OCI-LY1 (cell line): ENCODE measurements at regions not wholly inside any gene's neighbourhood (a gene's known extent, or its start where the extent isn't known, plus 50 kb on each side); places are given as distances from the start of the nearest gene placed in this dataset.

Source experiments
- H2AFZ ChIP-seq: fragments of 200-600 bp; sonication (generic), shearing (Covaris generic); 2 replicates; pipeline ENCODE4 v1.6.0; 2014; ENCODE audit warnings: antibody characterized with exemption, mild to moderate bottlenecking, low read length
- H3F3A ChIP-seq: fragments of 200-600 bp; sonication (generic), shearing (Covaris generic); 2 replicates; pipeline ENCODE4 v1.6.0; 2014; ENCODE audit warnings: mild to moderate bottlenecking, antibody characterized with exemption, low read length, moderate library complexity; ENCODE audit not compliant: insufficient read depth
- H3K27ac ChIP-seq: fragments of 200-600 bp; sonication (generic); 2 replicates; pipeline ENCODE4 v1.5.1; 2014; ENCODE audit warnings: low read length, mixed run types, mild to moderate bottlenecking, low read depth; ENCODE audit not compliant: poor library complexity, severe bottlenecking
- H3K27me3 ChIP-seq: fragments of 200-600 bp; sonication (generic); 2 replicates; pipeline ENCODE4 v1.6.0; 2014; ENCODE audit warnings: antibody characterized with exemption, mild to moderate bottlenecking, low read length, moderate library complexity; ENCODE audit not compliant: insufficient read depth
- H3K36me3 ChIP-seq: fragments of 200-600 bp; sonication (generic); 2 replicates; pipeline ENCODE4 v1.6.1; 2014; ENCODE audit warnings: mild to moderate bottlenecking, antibody characterized with exemption, low read length, moderate library complexity, mixed read lengths; ENCODE audit not compliant: insufficient read depth
- H3K4me1 ChIP-seq: fragments of 200-600 bp; sonication (generic); 2 replicates; pipeline ENCODE4 v1.5.1; 2014; ENCODE audit warnings: mild to moderate bottlenecking, low read length, moderate library complexity; ENCODE audit not compliant: insufficient read depth, severe bottlenecking
- H3K4me2 ChIP-seq: fragments of 200-600 bp; sonication (generic), shearing (Covaris generic); 2 replicates; pipeline ENCODE4 v1.6.1; 2014; ENCODE audit warnings: low read length
- H3K4me3 ChIP-seq: fragments of 200-600 bp; sonication (generic); 2 replicates; pipeline ENCODE4 v1.5.1; 2014; ENCODE audit warnings: low read length, low read depth, mild to moderate bottlenecking, mixed read lengths; ENCODE audit not compliant: poor library complexity, severe bottlenecking
- H3K79me2 ChIP-seq: fragments of 200-600 bp; shearing (Covaris generic); 2 replicates; pipeline ENCODE4 v1.6.1; 2016; ENCODE audit warnings: mixed run types, low read length, mixed read lengths; ENCODE audit not compliant: insufficient read depth
- H3K9ac ChIP-seq: fragments of 200-600 bp; sonication (generic), shearing (Covaris generic); 2 replicates; pipeline ENCODE4 v1.6.1; 2014; ENCODE audit warnings: mild to moderate bottlenecking, low read length, mixed read lengths
- H3K9me2 ChIP-seq: fragments of 200-600 bp; sonication (generic), shearing (Covaris generic); 2 replicates; pipeline ENCODE4 v1.6.1; 2014; ENCODE audit warnings: low read depth, mild to moderate bottlenecking, low read length, mixed read lengths
- H3K9me3 ChIP-seq: fragments of 200-600 bp; shearing (Covaris generic); 2 replicates; pipeline ENCODE4 v1.6.1; 2014; ENCODE audit warnings: low read length, mixed read lengths
- H4K20me1 ChIP-seq: fragments of 200-600 bp; sonication (generic), shearing (Covaris generic); 2 replicates; pipeline ENCODE4 v1.6.0; 2016; ENCODE audit warnings: mild to moderate bottlenecking, low read length; ENCODE audit not compliant: insufficient read depth
- CTCF ChIP-seq: fragments of 200-600 bp; sonication (generic), shearing (Covaris generic); IDR thresholded peaks from 2 replicates; pipeline ENCODE4 v1.5.1; 2017; ENCODE audit warnings: mild to moderate bottlenecking, antibody characterized with exemption, low read length, moderate library complexity, mixed read lengths
- EZH2 ChIP-seq: fragments of 200-600 bp; sonication (generic), shearing (Covaris generic); IDR thresholded peaks from 2 replicates; pipeline ENCODE4 v1.8.0; 2017; ENCODE audit warnings: borderline replicate concordance, mixed run types, mild to moderate bottlenecking, antibody characterized with exemption, low read length, moderate library complexity, mixed read lengths

GRCh38 chr4:138308356-138308755 is 66.2 kb upstream of the SLC7A11 start:
- Histone ChIP-seq H3K4me3 (peak overlapping the region; percentile 7), H3K36me3 (no peaks in the 10 kb centered on the region), H3K79me2 (no peaks in the 10 kb centered on the region), H3K9ac (no peak overlapping the region), H3F3A (no peaks in the 10 kb centered on the region), H3K27me3 (no peaks in the 10 kb centered on the region), H2AFZ (peak overlapping the region; percentile 60; the same call in 1 of the 2 replicates), H3K9me2 (no peaks in the 10 kb centered on the region), H4K20me1 (no peaks in the 10 kb centered on the region), H3K9me3 (no peaks in the 10 kb centered on the region), H3K4me2 (peak overlapping the region; percentile 14; the same call in 1 of the 2 replicates), H3K4me1 (peaks cover 19% of the 10 kb centered on the region), H3K27ac (no peak overlapping the region)
- no peak for TF ChIP-seq CTCF
- no peak for TF ChIP-seq EZH2

DNA sequence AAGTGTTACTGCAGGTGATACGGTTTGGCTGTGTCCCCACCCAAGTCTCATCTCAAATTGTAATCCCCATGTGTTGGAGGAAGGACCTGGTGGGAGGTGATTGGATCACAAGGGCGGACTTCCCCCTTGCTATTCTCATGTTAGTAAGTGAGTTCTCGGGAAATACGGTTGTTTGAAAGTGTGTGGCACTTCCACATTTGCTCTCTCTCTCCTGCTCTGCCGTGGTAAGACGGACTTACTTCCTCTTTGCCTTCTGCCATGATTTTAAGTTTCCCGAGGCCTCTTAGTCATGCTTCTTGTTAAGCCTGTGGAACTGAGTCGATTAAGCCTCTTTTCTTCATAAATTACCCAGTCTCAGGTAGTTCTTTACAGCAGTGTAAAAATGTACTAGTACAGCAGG is 65.2 kb upstream of the SLC7A11 start:
- Histone ChIP-seq H3K9me2 (no peaks in the 10 kb centered on the region), H3K9ac (no peak overlapping the region), H2AFZ (peak overlapping the region; percentile 72; the same call in 1 of the 2 replicates), H3F3A (no peaks in the 10 kb centered on the region), H3K79me2 (no peaks in the 10 kb centered on the region), H3K4me1 (peaks cover 19% of the 10 kb centered on the region), H3K27me3 (no peaks in the 10 kb centered on the region), H3K27ac (no peak overlapping the region), H3K4me3 (no peak overlapping the region), H3K36me3 (no peaks in the 10 kb centered on the region), H3K9me3 (no peaks in the 10 kb centered on the region), H4K20me1 (no peaks in the 10 kb centered on the region), H3K4me2 (peak overlapping the region; percentile 14; the same call in 1 of the 2 replicates)
- no peak for TF ChIP-seq CTCF
- no peak for TF ChIP-seq EZH2

DNA sequence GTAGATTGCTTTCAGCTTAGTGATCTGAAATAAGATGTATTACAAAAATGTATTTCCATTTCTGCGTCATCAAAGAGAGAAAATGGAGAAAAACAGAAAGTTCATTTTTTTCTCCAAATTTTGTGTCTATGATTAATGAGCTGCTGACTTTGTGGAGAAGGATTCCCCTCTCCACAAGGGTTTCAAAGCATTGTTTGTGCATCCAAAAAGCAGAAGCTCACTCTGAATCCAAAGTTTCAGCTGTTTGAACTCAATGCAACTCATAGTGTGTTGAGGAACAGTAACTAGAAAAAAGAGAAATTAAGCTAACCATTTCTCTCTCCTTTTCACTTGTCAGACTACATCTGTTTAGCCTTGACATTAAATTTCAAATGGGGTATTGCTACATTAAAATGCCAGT is 62.9 kb upstream of the SLC7A11 start:
- H3K4me3 ChIP-seq: no peak overlapping the region
- no peaks in the 10 kb centered on the region for H3K36me3 ChIP-seq
- no peak overlapping the region for H2AFZ ChIP-seq
- no peaks in the 10 kb centered on the region for H4K20me1 ChIP-seq
- H3K9me3 ChIP-seq: no peaks in the 10 kb centered on the region
- no peak overlapping the region for H3K9ac ChIP-seq
- no peaks in the 10 kb centered on the region for H3K9me2 ChIP-seq
- no peak overlapping the region for H3K4me2 ChIP-seq
- no peak overlapping the region for H3K27ac ChIP-seq
- H3K4me1 ChIP-seq: peaks cover 19% of the 10 kb centered on the region
- no peaks in the 10 kb centered on the region for H3K27me3 ChIP-seq
- H3F3A ChIP-seq: no peaks in the 10 kb centered on the region
- TF ChIP-seq CTCF: no peak
- TF ChIP-seq EZH2: no peak
- H3K79me2 ChIP-seq: no peaks in the 10 kb centered on the region
